VCaP (cell line): ENCODE measurements at regions not wholly inside any gene's neighbourhood (a gene's known extent, or its start where the extent isn't known, plus 50 kb on each side); places are given as distances from the start of the nearest gene placed in this dataset.

Source experiments
- H3K27ac ChIP-seq: fragments of 450-650 bp; 2 replicates; pipeline ENCODE4 v1.5.1; 2017
- CTCF ChIP-seq: fragments of 450-650 bp; conservative IDR thresholded peaks from 2 replicates; pipeline ENCODE4 v1.5.1; 2017; ENCODE audit warnings: mild to moderate bottlenecking, moderate library complexity

- no peak overlapping the region for H3K27ac ChIP-seq
These were observed 366.5 kb downstream of the FOXA2 start for GRCh38 chr20:22217712-22218352.

GRCh38 chr20:22216984-22217383 is 367.4 kb downstream of the FOXA2 start:
- no peak for TF ChIP-seq CTCF
- no peak overlapping the region for H3K27ac ChIP-seq

More at GRCh38 chr20:22217712-22218352, 366.5 kb downstream of the FOXA2 start:
- TF ChIP-seq CTCF = no peak

- TF ChIP-seq CTCF = no peak
- no peak overlapping the region for H3K27ac ChIP-seq
These were observed 370.1 kb downstream of the FOXA2 start for GRCh38 chr20:22214296-22214695.

GRCh38 chr20:22213271-22213670 is 371.1 kb downstream of the FOXA2 start:
- TF ChIP-seq CTCF = no peak
- H3K27ac ChIP-seq = 0 out of 2 replicates have a peak overlapping the region, but pooled peaks have one; percentile 16

- no peak for TF ChIP-seq CTCF
- H3K27ac ChIP-seq = no peak overlapping the region
These were observed 377.1 kb downstream of the FOXA2 start for GRCh38 chr20:22207280-22207679.

- no peak overlapping the region for H3K27ac ChIP-seq
- TF ChIP-seq CTCF = no peak
These were observed 379.6 kb downstream of the FOXA2 start for GRCh38 chr20:22204801-22205200.

- no peak for TF ChIP-seq CTCF
These were observed 402.2 kb downstream of the FOXA2 start for GRCh38 chr20:22182148-22182547.

More at GRCh38 chr20:22182148-22182547, 402.2 kb downstream of the FOXA2 start:
- H3K27ac ChIP-seq = no peak overlapping the region
